PFSK-1 (cell line): ENCODE measurements at regions not wholly inside any gene's neighbourhood (a gene's known extent, or its start where the extent isn't known, plus 50 kb on each side); places are given as distances from the start of the nearest gene placed in this dataset.

Source experiments
- FOXP2 ChIP-seq: optimal IDR thresholded peaks from 2 replicates; pipeline ENCODE3; 2011; ENCODE audit warnings: borderline replicate concordance, control low read depth, inconsistent platforms; ENCODE audit not compliant: insufficient read depth; ENCODE audit errors: extremely low read length, extremely low read depth
- POLR2AphosphoS5 ChIP-seq: IDR thresholded peaks from 2 replicates; pipeline ENCODE4 v1.6.1; 2012; ENCODE audit warnings: low read depth, mild to moderate bottlenecking, control low read depth, low read length, moderate library complexity
- REST ChIP-seq, 2 experiments: IDR thresholded peaks; 2 replicates each; pipeline versions ENCODE4 v1.6.1 to v1.8.0; 2011 to 2012; ENCODE audit warnings: low read depth in 2 of 2, low read length in 2 of 2, control low read depth in 1 of 2, inconsistent platforms in 1 of 2, mild to moderate bottlenecking in 1 of 2, moderate library complexity in 1 of 2; ENCODE audit not compliant: insufficient read depth in 1 of 2
- TAF1 ChIP-seq: IDR thresholded peaks from 2 replicates; pipeline ENCODE4 v1.6.1; 2012; ENCODE audit warnings: low read length, control low read depth, borderline replicate concordance; ENCODE audit not compliant: insufficient read depth

GRCh38 chr9:89982016-89982415 lies 377.2 kb downstream of the GADD45G start:
- TF ChIP-seq POLR2AphosphoS5 (no peak), TAF1 (no peak), REST (IDR thresholded peaks at IDR 0.05; ENCODE audit: insufficient read depth in 1 of 2, low read depth in 2 of 2, low read length in 2 of 2) (no peak), FOXP2 (no peak)
